Upper lobe of left lung (tissue), 6 donors: ENCODE measurements at regions not wholly inside any gene's neighbourhood (a gene's known extent, or its start where the extent isn't known, plus 50 kb on each side); places are given as distances from the start of the nearest gene placed in this dataset.

Source experiments
- ATAC-seq, 2 donors: fragments of 200-7000 bp; cut with Tn5 transposase; one replicate each; pipeline ENCODE4 v1.9.1; 2022; ENCODE audit warnings: mild to moderate bottlenecking in 2 of 2, moderate library complexity in 2 of 2; ENCODE audit not compliant: low FRiP score in 2 of 2
- DNase-seq, 2 donors: peaks; one replicate each; pipeline ENCODE4 v3.0.0-alpha.2; 2019 to 2020
- H3K27ac ChIP-seq, 4 donors: fragments of 200-600 bp; sonication (generic); one replicate each; pipeline ENCODE4 v1.5.1; 2016 to 2019
- H3K27me3 ChIP-seq, 4 donors: fragments of 200-600 bp; sonication (generic); one replicate each; pipeline ENCODE4 v1.5.1; 2017 to 2019
- H3K36me3 ChIP-seq, 4 donors: fragments of 200-600 bp; sonication (generic); one replicate each; pipeline ENCODE4 v1.5.1; 2016 to 2019
- H3K4me1 ChIP-seq, 4 donors: fragments of 200-600 bp; sonication (generic); one replicate each; pipeline ENCODE4 v1.5.1; 2018 to 2019
- H3K4me3 ChIP-seq, 4 donors: fragments of 200-600 bp; sonication (generic); one replicate each; pipeline ENCODE4 v1.5.1; 2017 to 2019; ENCODE audit warnings: mild to moderate bottlenecking in 2 of 4, moderate library complexity in 1 of 4
- H3K9me3 ChIP-seq, 4 donors: fragments of 200-600 bp; sonication (generic); one replicate each; pipeline ENCODE4 v1.5.1; 2018 to 2019
- EP300 ChIP-seq, 4 donors: sonication (generic); formaldehyde crosslinking; IDR thresholded peaks; one replicate each; pipeline ENCODE4 v1.5.1; 2017; ENCODE audit warnings: antibody characterized with exemption in 4 of 4, control low read depth in 2 of 4
- POLR2A ChIP-seq, 4 donors: fragments of 450-650 bp; IDR thresholded peaks; one replicate each; pipeline ENCODE4 v1.5.1; 2016 to 2017; ENCODE audit warnings: antibody characterized with exemption in 4 of 4, mild to moderate bottlenecking in 2 of 4
- POLR2AphosphoS5 ChIP-seq, 2 donors: sonication (generic); formaldehyde crosslinking; IDR thresholded peaks; one replicate each; pipeline ENCODE4 v1.5.1; 2017; ENCODE audit warnings: antibody characterized with exemption in 2 of 2
- WGBS, 2 donors: methylation state at CpG; one replicate each; pipeline ENCODE4 v1.1.5; 2017 to 2018; 5-methylcytosine and 5-hydroxymethylcytosine counted together
- TF ChIP-seq, protein P1 (sequence below), 6 experiments: fragments of 450-650 bp in 4 of 6; fragments of 200-600 bp in 2 of 6; sonication (generic) in 2 of 6; IDR thresholded peaks; one replicate each; pipeline ENCODE4 v1.5.1; 2016 to 2019; ENCODE audit warnings: antibody characterized with exemption in 6 of 6
- donor health status: DM: no; HTN: no; CAD: no; lungs with moderate emphysema.
- donor health status: DM: no; HTN: yes; CAD: no; lungs with severe emphysema.

DNA sequence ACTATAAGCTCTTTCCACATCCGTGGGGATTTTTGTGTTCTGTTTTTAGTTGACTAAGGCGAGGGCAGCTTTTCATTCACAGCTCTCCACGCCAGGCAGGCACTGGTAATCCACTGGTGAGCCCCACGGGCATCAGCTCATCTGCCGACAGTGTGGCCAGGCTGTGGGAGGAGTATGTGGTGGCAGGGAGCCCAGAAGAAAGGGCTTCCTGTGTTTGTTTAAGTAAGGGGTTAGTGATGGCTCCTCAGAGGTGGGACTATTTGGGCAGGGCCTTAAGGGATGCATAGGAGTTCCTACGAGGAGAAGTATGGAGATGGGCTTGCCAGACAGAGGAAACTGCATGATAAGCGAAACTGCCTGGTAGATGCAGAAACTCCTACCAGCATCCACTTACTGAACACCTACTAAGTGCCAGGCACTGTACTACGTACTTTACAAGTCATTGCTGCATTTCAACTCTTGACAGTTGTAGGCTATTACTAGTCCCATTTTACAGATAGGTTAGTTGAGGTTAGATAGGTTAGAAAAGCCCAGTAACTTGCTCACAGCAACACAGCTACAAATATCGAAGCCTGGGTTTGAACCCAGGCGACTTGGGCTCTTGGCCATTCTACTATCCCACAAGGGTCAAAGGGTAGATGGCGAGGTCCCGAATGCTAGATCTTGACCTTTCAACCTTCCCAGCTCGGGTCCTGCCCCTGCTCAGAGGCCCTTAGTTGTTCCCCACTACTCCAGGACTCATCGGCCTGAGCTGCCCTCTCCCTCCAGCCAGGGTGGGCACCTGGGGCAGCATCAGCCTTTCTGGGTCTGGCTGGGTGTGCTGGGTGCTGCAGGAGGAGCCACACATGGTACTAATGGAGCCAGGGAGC lies 55.1 kb downstream of the CEBPB start:
- DNase-seq (no peak), ATAC-seq (no peak)
- Histone ChIP-seq H3K9me3 (no peaks in the 10 kb centered on the region), H3K4me1 (no peaks in the 10 kb centered on the region), H3K4me3 (no peak overlapping the region), H3K27me3 (no peaks in the 10 kb centered on the region), H3K27ac (no peak overlapping the region), H3K36me3 (no peaks in the 10 kb centered on the region)
- TF ChIP-seq, protein P1, sequence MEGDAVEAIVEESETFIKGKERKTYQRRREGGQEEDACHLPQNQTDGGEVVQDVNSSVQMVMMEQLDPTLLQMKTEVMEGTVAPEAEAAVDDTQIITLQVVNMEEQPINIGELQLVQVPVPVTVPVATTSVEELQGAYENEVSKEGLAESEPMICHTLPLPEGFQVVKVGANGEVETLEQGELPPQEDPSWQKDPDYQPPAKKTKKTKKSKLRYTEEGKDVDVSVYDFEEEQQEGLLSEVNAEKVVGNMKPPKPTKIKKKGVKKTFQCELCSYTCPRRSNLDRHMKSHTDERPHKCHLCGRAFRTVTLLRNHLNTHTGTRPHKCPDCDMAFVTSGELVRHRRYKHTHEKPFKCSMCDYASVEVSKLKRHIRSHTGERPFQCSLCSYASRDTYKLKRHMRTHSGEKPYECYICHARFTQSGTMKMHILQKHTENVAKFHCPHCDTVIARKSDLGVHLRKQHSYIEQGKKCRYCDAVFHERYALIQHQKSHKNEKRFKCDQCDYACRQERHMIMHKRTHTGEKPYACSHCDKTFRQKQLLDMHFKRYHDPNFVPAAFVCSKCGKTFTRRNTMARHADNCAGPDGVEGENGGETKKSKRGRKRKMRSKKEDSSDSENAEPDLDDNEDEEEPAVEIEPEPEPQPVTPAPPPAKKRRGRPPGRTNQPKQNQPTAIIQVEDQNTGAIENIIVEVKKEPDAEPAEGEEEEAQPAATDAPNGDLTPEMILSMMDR (IDR thresholded peaks at IDR 0.05) = no peak
- no peak for TF ChIP-seq EP300 (IDR thresholded peaks at IDR 0.05)
- TF ChIP-seq POLR2A (IDR thresholded peaks at IDR 0.05) = no peak
- TF ChIP-seq POLR2AphosphoS5 (IDR thresholded peaks at IDR 0.05) = no peak
- WGBS, 2 donors = 70 to 75% methylated on average over 13 to 14 of the region's 14 CpGs

GRCh38 chr20:50246367-50247195 lies 56.0 kb downstream of the CEBPB start:
- Histone ChIP-seq H3K4me1 (no peaks in the 10 kb centered on the region), H3K27me3 (no peaks in the 10 kb centered on the region), H3K36me3 (no peaks in the 10 kb centered on the region), H3K27ac (no peak overlapping the region), H3K4me3 (no peak overlapping the region), H3K9me3 (no peaks in the 10 kb centered on the region)
- WGBS, 2 donors = 86 to 88% methylated on average over 16 of the region's 17 CpGs
- ATAC-seq (no peak), DNase-seq (no peak)
- TF ChIP-seq, protein P1 (IDR thresholded peaks at IDR 0.05) = no peak
- no peak for TF ChIP-seq POLR2AphosphoS5 (IDR thresholded peaks at IDR 0.05)
- TF ChIP-seq POLR2A (IDR thresholded peaks at IDR 0.05) = no peak
- TF ChIP-seq EP300 (IDR thresholded peaks at IDR 0.05) = no peak

DNA sequence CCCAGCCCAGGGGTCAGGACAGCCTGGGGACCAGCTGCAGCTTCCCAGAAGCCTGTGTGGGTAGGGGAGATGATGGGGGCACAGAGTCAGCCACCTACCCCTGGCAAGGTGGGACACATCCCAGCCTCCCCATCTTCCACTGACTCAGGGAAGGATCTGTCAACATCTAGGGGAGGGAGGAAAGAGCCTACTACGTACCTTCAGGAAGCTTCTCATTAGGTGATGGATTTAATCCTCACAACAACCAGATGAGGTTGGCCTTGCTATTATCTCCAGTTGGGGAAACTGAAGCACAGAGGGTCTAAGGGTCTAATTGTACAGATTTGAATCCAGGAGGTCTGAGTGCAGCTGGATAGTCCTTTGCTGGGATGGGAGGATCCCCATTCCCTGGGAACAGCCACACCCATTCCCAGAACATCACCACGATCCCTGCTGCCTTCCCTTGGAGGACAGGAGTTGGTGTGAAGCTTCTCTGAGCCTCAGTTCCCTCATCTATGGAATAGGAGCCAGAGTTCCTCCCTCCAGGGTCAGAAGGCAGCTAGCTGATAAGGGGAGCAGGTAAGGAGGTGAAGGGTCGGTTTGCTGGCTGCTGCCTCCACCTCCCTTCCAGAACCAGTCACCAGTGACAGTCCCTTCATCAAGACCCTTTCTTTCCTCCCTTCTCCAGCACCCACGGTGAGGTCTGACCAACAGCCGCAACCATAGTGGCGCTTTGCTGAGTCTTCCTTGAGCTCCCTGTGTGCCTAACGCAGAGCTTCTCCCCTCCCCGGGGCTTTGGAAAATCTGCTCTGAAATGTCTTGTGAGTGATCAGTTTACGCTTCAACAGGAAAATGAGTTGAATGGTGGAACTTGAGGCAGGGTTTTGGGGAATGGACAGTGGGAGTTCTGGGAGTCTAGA lies 56.8 kb downstream of the CEBPB start:
- 86 to 94% methylated on average over 8 to 9 of the region's 9 CpGs for WGBS, 2 donors
- DNase-seq (no peak), ATAC-seq (no peak)
- no peak overlapping the region for H3K27ac ChIP-seq
- H3K4me3 ChIP-seq = no peak overlapping the region
- no peak for TF ChIP-seq POLR2A (IDR thresholded peaks at IDR 0.05)
- TF ChIP-seq POLR2AphosphoS5 (IDR thresholded peaks at IDR 0.05) = no peak
- TF ChIP-seq, protein P1 (IDR thresholded peaks at IDR 0.05) = no peak
- no peak for TF ChIP-seq EP300 (IDR thresholded peaks at IDR 0.05)
- no peaks in the 10 kb centered on the region for H3K36me3 ChIP-seq
- H3K27me3 ChIP-seq = no peaks in the 10 kb centered on the region
- H3K4me1 ChIP-seq = peaks cover 0 to 3% (median 0%) of the 10 kb centered on the region in 4 donors
- H3K9me3 ChIP-seq = no peaks in the 10 kb centered on the region

GRCh38 chr20:50248104-50248641 lies 57.5 kb downstream of the CEBPB start:
- H3K4me1 ChIP-seq = peaks cover 0 to 3% (median 0%) of the 10 kb centered on the region in 4 donors
- H3K36me3 ChIP-seq = no peaks in the 10 kb centered on the region
- no peaks in the 10 kb centered on the region for H3K27me3 ChIP-seq
- peak overlapping the region in 1 of 4 donors; percentile 17 for H3K27ac ChIP-seq
- WGBS, 2 donors = 81 to 89% methylated on average over 7 to 17 of the region's 17 CpGs
- no peaks in the 10 kb centered on the region for H3K9me3 ChIP-seq
- H3K4me3 ChIP-seq = no peak overlapping the region
- TF ChIP-seq POLR2AphosphoS5 (IDR thresholded peaks at IDR 0.05) (peak in 1 of 2 donors; percentile 18), POLR2A (IDR thresholded peaks at IDR 0.05) (peak in 1 of 4 donors; percentile 28), EP300 (IDR thresholded peaks at IDR 0.05) (no peak)
- TF ChIP-seq, protein P1 (IDR thresholded peaks at IDR 0.05) = no peak
- ATAC-seq (no peak), DNase-seq (peak in 1 of 2 donors; percentile 64)
